ENCODE measurements at regions not wholly inside any gene's neighbourhood (a gene's known extent, or its start where the extent isn't known, plus 50 kb on each side); places are given as distances from the start of the nearest gene placed in this dataset.

GRCh38 chr1:96481409-96481808 is 240.2 kb upstream of the PTBP2 start:
- DNase-seq (ENCODE audit: low read depth), result no peak
- Histone ChIP-seq H3K4me3 (ENCODE audit: low read depth, low read length) (no peak overlapping the region), H3K36me3 (ENCODE audit: control insufficient read depth, insufficient read depth, low read length) (no peaks in the 10 kb centered on the region), H3K27me3 (ENCODE audit: control insufficient read depth, insufficient read depth, low read length) (no peaks in the 10 kb centered on the region)
- TF ChIP-seq CTCF (IDR thresholded peaks at IDR 0.05; ENCODE audit: insufficient read depth, low read length, poor library complexity, severe bottlenecking), result no peak

- TF ChIP-seq CTCF (IDR thresholded peaks at IDR 0.05; ENCODE audit: insufficient read depth, low read length, poor library complexity, severe bottlenecking), result no peak
- DNase-seq (ENCODE audit: low read depth), result no peak
- no peaks in the 10 kb centered on the region for H3K36me3 ChIP-seq (ENCODE audit: control insufficient read depth, insufficient read depth, low read length)
- no peaks in the 10 kb centered on the region for H3K27me3 ChIP-seq (ENCODE audit: control insufficient read depth, insufficient read depth, low read length)
- H3K4me3 ChIP-seq (ENCODE audit: low read depth, low read length), result no peak overlapping the region
These were observed 239.0 kb upstream of the PTBP2 start for GRCh38 chr1:96482616-96483015.

DNA sequence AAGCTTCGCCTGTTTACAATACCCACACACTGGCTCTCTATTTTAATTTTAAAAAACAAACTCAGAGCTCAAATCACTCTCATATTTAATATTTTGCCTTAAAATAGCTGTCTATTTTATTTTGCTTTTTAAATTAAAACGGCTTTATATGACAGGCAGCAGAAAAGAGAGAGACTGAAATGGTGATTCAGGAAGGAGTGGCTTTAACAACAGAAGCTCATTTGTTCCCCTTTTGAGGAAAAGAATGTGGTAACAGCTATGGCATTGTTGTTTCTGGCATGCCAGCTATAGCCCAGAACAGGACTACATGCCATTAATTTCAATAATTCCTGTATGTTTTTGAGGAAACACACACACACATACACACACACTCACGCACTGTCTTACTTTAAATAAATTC is 234.2 kb upstream of the PTBP2 start:
- Histone ChIP-seq H3K27me3 (ENCODE audit: control insufficient read depth, insufficient read depth, low read length) (no peaks in the 10 kb centered on the region), H3K36me3 (ENCODE audit: control insufficient read depth, insufficient read depth, low read length) (no peaks in the 10 kb centered on the region), H3K4me3 (ENCODE audit: low read depth, low read length) (no peak overlapping the region)
- no peak for TF ChIP-seq CTCF (IDR thresholded peaks at IDR 0.05; ENCODE audit: insufficient read depth, low read length, poor library complexity, severe bottlenecking)
- DNase-seq (ENCODE audit: low read depth), result no peak

DNA sequence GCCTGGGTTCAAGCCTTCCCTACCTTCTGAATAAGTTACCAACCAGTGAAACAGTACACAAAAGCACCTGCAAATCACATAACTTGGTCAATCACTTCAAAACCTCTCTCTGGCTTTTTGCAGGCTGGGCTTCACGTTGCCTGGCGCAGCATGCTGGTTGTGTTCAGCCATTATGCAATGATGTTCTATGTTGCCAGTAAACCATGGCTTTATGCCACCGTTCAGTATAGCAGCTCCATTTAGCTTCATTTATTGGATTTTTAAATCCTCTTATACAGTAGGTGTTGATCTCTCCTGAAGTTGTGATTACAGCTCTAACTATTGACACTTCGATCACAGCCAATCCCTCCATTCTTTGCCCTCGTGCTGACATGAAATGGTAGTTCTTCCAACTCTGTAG is 233.6 kb upstream of the PTBP2 start:
- TF ChIP-seq CTCF (IDR thresholded peaks at IDR 0.05; ENCODE audit: insufficient read depth, low read length, poor library complexity, severe bottlenecking), result no peak
- no peak for DNase-seq (ENCODE audit: low read depth)
- H3K36me3 ChIP-seq (ENCODE audit: control insufficient read depth, insufficient read depth, low read length), result no peaks in the 10 kb centered on the region
- no peaks in the 10 kb centered on the region for H3K27me3 ChIP-seq (ENCODE audit: control insufficient read depth, insufficient read depth, low read length)
- H3K4me3 ChIP-seq (ENCODE audit: low read depth, low read length), result no peak overlapping the region

DNA sequence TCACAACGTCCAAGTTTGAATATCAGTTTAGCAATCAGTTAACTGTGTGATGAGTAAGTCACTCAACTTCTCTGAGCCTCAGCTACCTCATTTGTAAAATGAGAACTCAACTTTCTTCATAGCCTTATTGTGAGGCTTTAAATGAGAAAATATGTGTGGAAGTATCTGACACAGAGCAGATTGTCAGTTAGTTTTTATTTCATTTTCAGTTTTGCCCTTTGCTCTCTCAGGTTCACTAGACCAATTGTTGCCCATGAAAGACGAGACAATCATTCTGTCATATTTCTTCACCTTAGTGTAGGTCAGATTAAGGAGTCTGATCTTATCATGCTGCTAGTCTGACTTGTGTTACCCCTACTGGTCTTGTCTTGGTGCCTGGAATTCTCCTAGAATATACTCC is 232.8 kb upstream of the PTBP2 start:
- Histone ChIP-seq H3K27me3 (ENCODE audit: control insufficient read depth, insufficient read depth, low read length) (no peaks in the 10 kb centered on the region), H3K4me3 (ENCODE audit: low read depth, low read length) (no peak overlapping the region), H3K36me3 (ENCODE audit: control insufficient read depth, insufficient read depth, low read length) (no peaks in the 10 kb centered on the region)
- no peak for TF ChIP-seq CTCF (IDR thresholded peaks at IDR 0.05; ENCODE audit: insufficient read depth, low read length, poor library complexity, severe bottlenecking)
- no peak for DNase-seq (ENCODE audit: low read depth)

- Histone ChIP-seq H3K4me3 (ENCODE audit: low read depth, low read length) (no peak overlapping the region), H3K36me3 (ENCODE audit: control insufficient read depth, insufficient read depth, low read length) (no peaks in the 10 kb centered on the region), H3K27me3 (ENCODE audit: control insufficient read depth, insufficient read depth, low read length) (no peaks in the 10 kb centered on the region)
- TF ChIP-seq CTCF (IDR thresholded peaks at IDR 0.05; ENCODE audit: insufficient read depth, low read length, poor library complexity, severe bottlenecking), result no peak
- DNase-seq (ENCODE audit: low read depth), result no peak
These were observed 229.3 kb upstream of the PTBP2 start for GRCh38 chr1:96492236-96492635.
